GM12874 (cell line): ENCODE measurements at regions not wholly inside any gene's neighbourhood (a gene's known extent, or its start where the extent isn't known, plus 50 kb on each side); places are given as distances from the start of the nearest gene placed in this dataset.

Experiments used
- TF ChIP-seq, protein P1 (sequence below): IDR thresholded peaks from 2 replicates; pipeline ENCODE4 v1.5.1; 2011; ENCODE audit warnings: low read depth, mild to moderate bottlenecking, control low read depth, low read length, moderate library complexity; ENCODE audit not compliant: insufficient read depth

DNA sequence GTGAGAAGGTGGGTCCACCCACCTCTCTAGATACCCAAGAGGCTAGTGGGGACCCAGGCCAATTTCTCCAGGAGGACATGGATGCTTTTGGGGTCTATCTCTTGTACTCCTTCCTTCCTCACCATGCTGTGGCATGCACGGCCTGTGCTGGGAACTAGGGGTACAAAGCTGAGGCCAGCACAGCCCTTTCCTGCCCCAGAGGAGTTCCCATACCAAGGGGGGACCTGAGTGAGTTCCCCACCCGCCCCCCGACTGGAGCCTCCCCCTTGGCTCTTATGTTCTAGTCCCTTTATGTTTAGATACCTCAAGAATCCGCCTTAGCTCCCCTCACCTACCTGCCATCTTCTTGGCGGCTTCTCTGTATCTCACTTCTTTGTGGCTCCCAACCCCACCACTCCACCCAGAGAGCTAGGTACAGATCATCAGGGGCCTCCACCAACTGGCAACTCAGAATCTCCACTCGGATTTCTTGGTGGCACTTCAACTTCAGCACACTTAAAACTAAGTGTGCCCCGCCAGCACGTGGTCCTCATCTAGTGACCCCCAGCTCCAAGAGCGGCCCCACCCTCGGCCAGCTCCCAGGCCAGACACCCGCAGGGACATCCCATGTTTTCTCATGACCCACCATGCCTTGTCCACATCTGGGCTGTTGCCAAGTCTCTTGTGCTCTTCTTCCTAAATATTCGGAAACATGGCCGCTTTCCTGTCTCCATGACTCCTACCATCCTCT, 115.2 kb upstream of the RTL1 start:
- TF ChIP-seq, protein P1, sequence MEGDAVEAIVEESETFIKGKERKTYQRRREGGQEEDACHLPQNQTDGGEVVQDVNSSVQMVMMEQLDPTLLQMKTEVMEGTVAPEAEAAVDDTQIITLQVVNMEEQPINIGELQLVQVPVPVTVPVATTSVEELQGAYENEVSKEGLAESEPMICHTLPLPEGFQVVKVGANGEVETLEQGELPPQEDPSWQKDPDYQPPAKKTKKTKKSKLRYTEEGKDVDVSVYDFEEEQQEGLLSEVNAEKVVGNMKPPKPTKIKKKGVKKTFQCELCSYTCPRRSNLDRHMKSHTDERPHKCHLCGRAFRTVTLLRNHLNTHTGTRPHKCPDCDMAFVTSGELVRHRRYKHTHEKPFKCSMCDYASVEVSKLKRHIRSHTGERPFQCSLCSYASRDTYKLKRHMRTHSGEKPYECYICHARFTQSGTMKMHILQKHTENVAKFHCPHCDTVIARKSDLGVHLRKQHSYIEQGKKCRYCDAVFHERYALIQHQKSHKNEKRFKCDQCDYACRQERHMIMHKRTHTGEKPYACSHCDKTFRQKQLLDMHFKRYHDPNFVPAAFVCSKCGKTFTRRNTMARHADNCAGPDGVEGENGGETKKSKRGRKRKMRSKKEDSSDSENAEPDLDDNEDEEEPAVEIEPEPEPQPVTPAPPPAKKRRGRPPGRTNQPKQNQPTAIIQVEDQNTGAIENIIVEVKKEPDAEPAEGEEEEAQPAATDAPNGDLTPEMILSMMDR, result no peak

DNA sequence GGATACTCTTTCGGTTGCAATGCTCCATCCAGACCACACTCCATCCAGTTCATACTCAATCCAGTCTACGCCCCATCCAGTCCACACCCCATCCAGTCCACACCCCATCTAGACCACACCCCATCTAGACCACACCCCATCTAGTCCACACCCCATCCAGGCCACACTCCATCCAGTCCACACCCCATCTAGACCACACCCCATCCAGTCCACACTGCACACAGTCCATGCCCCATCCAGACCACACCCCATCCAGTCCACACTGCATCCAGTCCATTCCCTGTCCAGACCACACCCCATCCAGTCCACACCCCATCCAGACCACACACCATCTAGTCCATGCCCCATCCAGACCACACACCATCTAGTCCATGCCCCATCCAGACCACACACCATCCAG, 116.0 kb upstream of the RTL1 start:
- TF ChIP-seq, protein P1, result no peak

DNA sequence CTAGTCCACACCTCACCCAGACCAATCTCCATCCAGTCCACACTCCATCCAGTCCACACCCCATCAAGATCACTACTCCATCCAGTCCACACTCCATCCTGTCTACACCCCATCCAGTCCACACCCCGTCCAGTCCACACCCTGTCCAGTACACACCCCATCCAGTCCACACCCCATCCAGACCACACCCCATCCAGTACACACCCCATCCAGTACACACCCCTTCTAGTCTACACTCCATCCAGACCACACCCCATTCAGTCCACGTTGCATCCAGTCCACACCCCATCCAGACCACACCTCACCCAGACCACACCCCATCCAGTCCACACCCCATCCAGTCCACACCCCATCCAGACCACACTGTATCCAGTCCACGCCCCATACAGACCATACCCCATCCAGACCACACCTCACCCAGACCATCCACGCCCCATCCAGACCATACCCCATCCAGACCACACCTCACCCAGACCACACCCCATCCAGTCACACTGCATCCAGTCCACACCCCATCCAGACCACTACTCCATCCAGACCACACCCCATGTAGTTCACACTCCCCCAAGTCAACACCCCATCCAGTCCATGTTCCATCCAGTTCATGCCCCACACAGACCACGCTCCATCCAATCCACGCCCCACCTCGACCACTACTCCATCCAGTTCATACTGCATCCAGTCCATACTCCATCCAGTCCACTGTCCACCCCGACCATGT, 116.6 kb upstream of the RTL1 start:
- TF ChIP-seq, protein P1, result no peak

DNA sequence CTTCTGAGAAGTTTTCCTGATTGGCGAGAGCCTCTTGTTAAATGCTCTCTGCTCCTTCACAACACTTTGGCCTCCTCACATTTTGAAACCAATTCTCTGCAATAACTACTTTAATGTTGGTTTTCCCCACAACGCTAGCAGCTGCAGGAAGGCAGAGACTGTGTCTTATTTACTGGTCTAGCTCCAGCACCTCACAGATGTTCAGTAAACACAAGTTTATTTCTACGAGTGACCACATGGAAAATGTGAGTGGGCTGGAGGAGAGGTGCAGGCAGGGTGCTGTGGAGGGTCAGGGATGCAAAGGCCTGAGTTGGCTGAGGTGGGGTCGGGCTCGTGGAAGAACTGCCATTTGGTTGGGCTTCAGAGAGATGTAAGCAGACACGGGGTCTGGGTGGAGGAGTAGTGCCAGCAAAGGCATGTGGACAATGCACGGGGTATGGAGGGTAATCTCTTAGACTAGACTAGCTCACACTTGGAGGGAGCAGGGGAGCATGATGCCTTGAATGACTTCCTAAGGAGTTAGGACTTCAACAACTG, 117.4 kb upstream of the RTL1 start:
- TF ChIP-seq, protein P1, result no peak

DNA sequence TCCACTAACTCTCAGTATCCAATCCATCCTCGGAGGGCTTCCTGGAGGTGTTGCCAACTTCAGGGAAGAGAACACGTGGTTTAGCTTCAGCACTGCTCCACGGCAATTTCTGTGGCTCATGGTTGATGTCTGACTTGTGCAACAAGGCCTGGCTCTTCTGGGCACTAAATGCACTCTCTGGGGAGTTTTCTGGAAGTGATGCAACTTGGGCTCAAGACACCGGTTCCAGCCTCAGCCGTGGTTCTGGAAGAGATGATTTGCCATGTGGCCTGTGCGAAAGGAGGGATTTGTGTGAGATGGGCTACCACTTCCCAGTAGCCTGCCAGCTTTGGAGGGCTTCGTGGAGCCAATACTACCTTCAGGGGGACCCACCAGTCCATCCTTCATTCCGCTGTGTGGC, 118.6 kb upstream of the RTL1 start:
- TF ChIP-seq, protein P1, result no peak

DNA sequence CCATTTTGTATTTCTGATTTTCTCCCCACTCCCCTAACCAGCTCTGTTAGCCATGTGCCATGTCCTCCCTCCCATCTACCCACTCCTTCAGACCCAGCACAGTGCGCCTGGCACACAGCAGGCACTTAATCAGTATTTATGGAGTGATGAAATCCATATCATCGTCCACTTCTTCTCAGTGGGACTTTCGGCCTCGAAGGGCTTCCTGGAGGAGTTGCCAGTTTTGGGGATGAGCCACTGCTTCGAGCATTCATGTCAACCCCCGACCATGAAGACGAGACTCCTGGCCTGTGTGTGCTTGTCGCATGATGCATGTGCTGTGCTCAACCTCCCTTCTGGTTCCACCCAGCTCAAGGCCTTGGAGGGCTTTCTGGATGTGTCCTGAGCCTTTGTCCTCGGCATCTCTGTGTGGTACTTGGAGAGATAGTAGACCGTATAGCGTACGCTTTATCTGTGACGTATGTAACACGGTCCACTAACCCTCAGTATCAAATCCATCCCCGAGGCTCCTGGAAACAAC, 119.5 kb upstream of the RTL1 start:
- TF ChIP-seq, protein P1, result no peak

DNA sequence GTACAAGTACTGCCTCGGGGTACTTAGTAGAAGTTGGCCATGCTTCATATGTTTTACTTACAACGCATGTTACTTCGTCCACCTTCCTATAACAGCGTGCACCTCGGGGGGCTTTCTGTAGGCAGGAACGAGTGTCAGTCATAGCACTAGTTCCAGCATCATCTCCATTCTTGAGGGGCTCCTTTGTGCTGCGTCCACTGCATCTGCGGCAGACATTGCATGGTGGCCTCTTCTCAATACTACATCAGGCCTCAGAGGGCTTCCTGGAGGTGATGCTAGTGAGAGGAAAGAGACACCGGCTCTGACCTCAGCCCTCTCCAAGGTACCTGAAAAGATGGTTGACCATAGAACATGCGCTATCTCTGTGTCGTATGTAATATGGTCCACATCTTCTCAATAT, 121.2 kb upstream of the RTL1 start:
- TF ChIP-seq, protein P1, result no peak
